PC-3 (cell line): ENCODE measurements at regions not wholly inside any gene's neighbourhood (a gene's known extent, or its start where the extent isn't known, plus 50 kb on each side); places are given as distances from the start of the nearest gene placed in this dataset.

Experiments
- EZH2 ChIP-seq: fragments of 300-600 bp; sonication (generic); IDR thresholded peaks from one replicate; pipeline ENCODE4 v1.6.1; 2017; ENCODE audit warnings: antibody characterized with exemption, mild to moderate bottlenecking, low read length; ENCODE audit not compliant: unreplicated experiment
- EZH2phosphoT487 ChIP-seq: fragments of 300-600 bp; sonication (generic); IDR thresholded peaks from 2 replicates; pipeline ENCODE4 v1.6.1; 2018; ENCODE audit warnings: mild to moderate bottlenecking, antibody characterized with exemption, low read length, borderline replicate concordance
- TF ChIP-seq, protein P1 (sequence below): fragments of 300-600 bp; sonication (generic); conservative IDR thresholded peaks from 2 replicates; pipeline ENCODE4 v1.5.1; 2017; ENCODE audit warnings: antibody characterized with exemption, low read depth, mild to moderate bottlenecking, low read length

DNA sequence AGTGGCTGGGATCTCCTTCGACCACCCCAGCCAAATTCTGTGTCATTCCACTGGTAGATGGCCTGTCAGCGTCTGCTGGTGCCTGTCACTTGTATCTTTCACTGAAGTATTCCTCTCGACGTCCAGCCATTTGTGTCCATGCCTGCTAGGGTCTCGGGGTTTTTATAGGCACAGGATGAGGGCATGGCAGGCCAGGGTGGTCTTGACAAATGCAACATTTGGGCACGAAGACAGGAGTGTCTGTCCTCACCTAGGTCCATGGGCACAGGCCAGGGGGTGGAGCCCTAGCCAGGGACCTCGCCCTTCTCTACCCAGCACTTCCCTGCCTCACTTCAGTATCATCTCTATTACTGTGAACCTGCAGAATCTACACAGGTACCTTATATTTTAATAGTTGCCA is 2223.9 kb upstream of the ACO1 start:
- TF ChIP-seq, protein P1, sequence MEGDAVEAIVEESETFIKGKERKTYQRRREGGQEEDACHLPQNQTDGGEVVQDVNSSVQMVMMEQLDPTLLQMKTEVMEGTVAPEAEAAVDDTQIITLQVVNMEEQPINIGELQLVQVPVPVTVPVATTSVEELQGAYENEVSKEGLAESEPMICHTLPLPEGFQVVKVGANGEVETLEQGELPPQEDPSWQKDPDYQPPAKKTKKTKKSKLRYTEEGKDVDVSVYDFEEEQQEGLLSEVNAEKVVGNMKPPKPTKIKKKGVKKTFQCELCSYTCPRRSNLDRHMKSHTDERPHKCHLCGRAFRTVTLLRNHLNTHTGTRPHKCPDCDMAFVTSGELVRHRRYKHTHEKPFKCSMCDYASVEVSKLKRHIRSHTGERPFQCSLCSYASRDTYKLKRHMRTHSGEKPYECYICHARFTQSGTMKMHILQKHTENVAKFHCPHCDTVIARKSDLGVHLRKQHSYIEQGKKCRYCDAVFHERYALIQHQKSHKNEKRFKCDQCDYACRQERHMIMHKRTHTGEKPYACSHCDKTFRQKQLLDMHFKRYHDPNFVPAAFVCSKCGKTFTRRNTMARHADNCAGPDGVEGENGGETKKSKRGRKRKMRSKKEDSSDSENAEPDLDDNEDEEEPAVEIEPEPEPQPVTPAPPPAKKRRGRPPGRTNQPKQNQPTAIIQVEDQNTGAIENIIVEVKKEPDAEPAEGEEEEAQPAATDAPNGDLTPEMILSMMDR = no peak
- no peak for TF ChIP-seq EZH2
- TF ChIP-seq EZH2phosphoT487 = no peak
